GM21723 (cell line): ENCODE measurements at regions not wholly inside any gene's neighbourhood (a gene's known extent, or its start where the extent isn't known, plus 50 kb on each side); places are given as distances from the start of the nearest gene placed in this dataset.

Source experiments
- ATAC-seq: cut with Tn5 transposase; IDR thresholded peaks from one replicate; pipeline ENCODE4 v1.9.1; 2021; ENCODE audit warnings: mild to moderate bottlenecking, moderate library complexity; ENCODE audit not compliant: unreplicated experiment

GRCh38 chr6:22082218-22082617 lies 214.6 kb downstream of the PRL start:
- ATAC-seq: no peak

- no peak for ATAC-seq
These were observed 213.7 kb downstream of the PRL start for GRCh38 chr6:22083119-22083518.

- no peak for ATAC-seq
These were observed 208.7 kb downstream of the PRL start for GRCh38 chr6:22087960-22088706.

GRCh38 chr6:22091424-22091948 lies 205.3 kb downstream of the PRL start:
- ATAC-seq: peak; percentile 46

- no peak for ATAC-seq
These were observed 201.0 kb downstream of the PRL start for GRCh38 chr6:22095836-22096235.

GRCh38 chr6:22098601-22099031 lies 198.2 kb downstream of the PRL start:
- ATAC-seq: no peak

- no peak for ATAC-seq
These were observed 197.6 kb downstream of the PRL start for GRCh38 chr6:22099231-22099630.

- no peak for ATAC-seq
These were observed 196.9 kb downstream of the PRL start for GRCh38 chr6:22099923-22100322.

GRCh38 chr6:22101163-22101562 lies 195.7 kb downstream of the PRL start:
- ATAC-seq: no peak

GRCh38 chr6:22102671-22103070 lies 194.2 kb downstream of the PRL start:
- ATAC-seq: peak; percentile 86

GRCh38 chr6:22106451-22106850 lies 190.4 kb downstream of the PRL start:
- ATAC-seq: no peak

GRCh38 chr6:22106961-22107360 lies 189.9 kb downstream of the PRL start:
- ATAC-seq: no peak

- no peak for ATAC-seq
These were observed 188.6 kb downstream of the PRL start for GRCh38 chr6:22108199-22108598.

- no peak for ATAC-seq
These were observed 186.8 kb downstream of the PRL start for GRCh38 chr6:22110061-22110460.

- ATAC-seq: no peak
These were observed 184.4 kb downstream of the PRL start for GRCh38 chr6:22112461-22112860.

- ATAC-seq: no peak
These were observed 183.6 kb downstream of the PRL start for GRCh38 chr6:22113026-22113766.

- no peak for ATAC-seq
These were observed 181.3 kb downstream of the PRL start for GRCh38 chr6:22115559-22115958.

GRCh38 chr6:22117631-22118030 lies 179.2 kb downstream of the PRL start:
- ATAC-seq: no peak

- no peak for ATAC-seq
These were observed 177.3 kb downstream of the PRL start for GRCh38 chr6:22119500-22119899.

- no peak for ATAC-seq
These were observed 172.1 kb downstream of the PRL start for GRCh38 chr6:22124756-22125155.

GRCh38 chr6:22126910-22127309 lies 169.9 kb downstream of the PRL start:
- no peak for ATAC-seq

- no peak for ATAC-seq
These were observed 167.1 kb downstream of the PRL start for GRCh38 chr6:22129751-22130150.
